Hepatocyte (in vitro differentiated cells): ENCODE measurements at regions not wholly inside any gene's neighbourhood (a gene's known extent, or its start where the extent isn't known, plus 50 kb on each side); places are given as distances from the start of the nearest gene placed in this dataset.

Experiments
- DNase-seq: peaks from one replicate; pipeline ENCODE4 v3.0.0-alpha.2; 2016; ENCODE audit warnings: low spot score
- H2AFZ ChIP-seq: fragments of 200-600 bp; sonication (generic); 2 replicates; pipeline ENCODE4 v1.6.0; 2016; ENCODE audit warnings: antibody characterized with exemption, mild to moderate bottlenecking
- H3K27ac ChIP-seq: fragments of 200-600 bp; sonication (generic); 2 replicates; pipeline ENCODE4 v1.5.1; 2016; ENCODE audit warnings: mild to moderate bottlenecking
- H3K27me3 ChIP-seq: fragments of 200-600 bp; sonication (generic); 2 replicates; pipeline ENCODE4 v1.6.1; 2016
- H3K36me3 ChIP-seq: fragments of 200-600 bp; sonication (generic); replicated peaks from 2 replicates; pipeline ENCODE4 v1.5.1; 2016; ENCODE audit warnings: low read depth; ENCODE audit not compliant: insufficient read depth
- H3K4me1 ChIP-seq: fragments of 200-600 bp; sonication (generic); 2 replicates; pipeline ENCODE4 v1.5.1; 2016; ENCODE audit warnings: mild to moderate bottlenecking, moderate library complexity; ENCODE audit not compliant: insufficient read depth
- H3K4me2 ChIP-seq: fragments of 200-600 bp; sonication (generic); 2 replicates; pipeline ENCODE4 v1.6.0; 2016
- H3K4me3 ChIP-seq: fragments of 200-600 bp; sonication (generic); 2 replicates; pipeline ENCODE4 v1.5.1; 2016; ENCODE audit warnings: mild to moderate bottlenecking
- H3K79me2 ChIP-seq: fragments of 200-600 bp; sonication (generic); 2 replicates; pipeline ENCODE4 v1.6.0; 2017; ENCODE audit warnings: mild to moderate bottlenecking
- H3K9me2 ChIP-seq: fragments of 200-600 bp; sonication (generic); replicated peaks from 2 replicates; pipeline ENCODE4 v1.6.0; 2017; ENCODE audit warnings: mild to moderate bottlenecking; ENCODE audit not compliant: insufficient read depth
- H3K9me3 ChIP-seq: fragments of 200-600 bp; sonication (generic); 2 replicates; pipeline ENCODE4 v1.5.1; 2016; ENCODE audit warnings: low read depth, mild to moderate bottlenecking
- H4K20me1 ChIP-seq: fragments of 200-600 bp; sonication (generic); 2 replicates; pipeline ENCODE4 v1.6.0; 2016; ENCODE audit warnings: mild to moderate bottlenecking; ENCODE audit not compliant: insufficient read depth, poor library complexity, severe bottlenecking
- CTCF ChIP-seq: fragments of 200-600 bp; sonication (generic); IDR thresholded peaks from 2 replicates; pipeline ENCODE4 v1.5.1; 2016; ENCODE audit warnings: antibody characterized with exemption, mild to moderate bottlenecking; ENCODE audit not compliant: poor library complexity
- EZH2 ChIP-seq: fragments of 200-600 bp; sonication (generic); IDR thresholded peaks from 2 replicates; pipeline ENCODE4 v1.6.1; 2016; ENCODE audit warnings: antibody characterized with exemption, mild to moderate bottlenecking, borderline replicate concordance
- EZH2phosphoT487 ChIP-seq: fragments of 200-600 bp; sonication (generic); IDR thresholded peaks from one replicate; pipeline ENCODE4 v1.6.1; 2018; ENCODE audit warnings: antibody characterized with exemption, mild to moderate bottlenecking, low read depth, moderate library complexity; ENCODE audit not compliant: unreplicated experiment, severe bottlenecking
- WGBS: methylation state at CpG from one replicate; pipeline ENCODE4 v1.1.6; 2016; ENCODE audit warnings: low lambda C conversion rate; ENCODE audit errors: missing lambda C conversion rate; 5-methylcytosine and 5-hydroxymethylcytosine counted together

GRCh38 chr2:122491011-122491410 is 735.6 kb downstream of the TSN start:
- 90% methylated on average over 2 of the region's 2 CpGs for WGBS
- Histone ChIP-seq H3K4me3 (no peak overlapping the region), H2AFZ (no peak overlapping the region)

GRCh38 chr2:122500316-122501105 is 745.1 kb downstream of the TSN start:
- Histone ChIP-seq H3K4me1 (no peaks in the 10 kb centered on the region), H4K20me1 (no peaks in the 10 kb centered on the region), H3K79me2 (no peaks in the 10 kb centered on the region), H3K27me3 (no peaks in the 10 kb centered on the region), H3K27ac (no peak overlapping the region), H2AFZ (no peak overlapping the region), H3K4me2 (no peak overlapping the region), H3K9me3 (no peaks in the 10 kb centered on the region), H3K9me2 (no peaks in the 10 kb centered on the region), H3K4me3 (no peak overlapping the region), H3K36me3 (no peaks in the 10 kb centered on the region)
- TF ChIP-seq EZH2 = no peak
- no peak for TF ChIP-seq CTCF
- WGBS = 97% methylated on average over 1 of the region's 1 CpG
- no peak for DNase-seq

More at GRCh38 chr2:122491011-122491410, 735.6 kb downstream of the TSN start:
- no peak overlapping the region for H3K27ac ChIP-seq
- H3K27me3 ChIP-seq = no peaks in the 10 kb centered on the region
- DNase-seq = no peak
- H3K4me2 ChIP-seq = no peak overlapping the region
- peaks cover 3% of the 10 kb centered on the region for H3K4me1 ChIP-seq
- H3K36me3 ChIP-seq = no peaks in the 10 kb centered on the region
- H3K9me3 ChIP-seq = no peaks in the 10 kb centered on the region
- TF ChIP-seq EZH2phosphoT487 (no peak), CTCF (no peak), EZH2 (no peak)
- H3K79me2 ChIP-seq = no peaks in the 10 kb centered on the region
- no peaks in the 10 kb centered on the region for H4K20me1 ChIP-seq
- no peaks in the 10 kb centered on the region for H3K9me2 ChIP-seq

GRCh38 chr2:122506620-122507019 is 751.2 kb downstream of the TSN start:
- Histone ChIP-seq H2AFZ (no peak overlapping the region), H3K27me3 (no peaks in the 10 kb centered on the region), H3K9me3 (no peaks in the 10 kb centered on the region), H3K27ac (no peak overlapping the region), H3K9me2 (no peaks in the 10 kb centered on the region), H3K4me1 (no peaks in the 10 kb centered on the region), H3K36me3 (no peaks in the 10 kb centered on the region), H4K20me1 (no peaks in the 10 kb centered on the region), H3K79me2 (no peaks in the 10 kb centered on the region), H3K4me2 (no peak overlapping the region), H3K4me3 (no peak overlapping the region)
- WGBS = 95% methylated on average over 3 of the region's 3 CpGs
- TF ChIP-seq CTCF = no peak
- TF ChIP-seq EZH2 = no peak
- no peak for TF ChIP-seq EZH2phosphoT487
- no peak for DNase-seq
